HG02885 (cell line): ENCODE measurements at regions not wholly inside any gene's neighbourhood (a gene's known extent, or its start where the extent isn't known, plus 50 kb on each side); places are given as distances from the start of the nearest gene placed in this dataset.

Source experiments
- ATAC-seq: cut with Tn5 transposase; IDR thresholded peaks from one replicate; pipeline ENCODE4 v1.9.1; 2021; ENCODE audit warnings: mild to moderate bottlenecking; ENCODE audit not compliant: unreplicated experiment, poor library complexity

DNA sequence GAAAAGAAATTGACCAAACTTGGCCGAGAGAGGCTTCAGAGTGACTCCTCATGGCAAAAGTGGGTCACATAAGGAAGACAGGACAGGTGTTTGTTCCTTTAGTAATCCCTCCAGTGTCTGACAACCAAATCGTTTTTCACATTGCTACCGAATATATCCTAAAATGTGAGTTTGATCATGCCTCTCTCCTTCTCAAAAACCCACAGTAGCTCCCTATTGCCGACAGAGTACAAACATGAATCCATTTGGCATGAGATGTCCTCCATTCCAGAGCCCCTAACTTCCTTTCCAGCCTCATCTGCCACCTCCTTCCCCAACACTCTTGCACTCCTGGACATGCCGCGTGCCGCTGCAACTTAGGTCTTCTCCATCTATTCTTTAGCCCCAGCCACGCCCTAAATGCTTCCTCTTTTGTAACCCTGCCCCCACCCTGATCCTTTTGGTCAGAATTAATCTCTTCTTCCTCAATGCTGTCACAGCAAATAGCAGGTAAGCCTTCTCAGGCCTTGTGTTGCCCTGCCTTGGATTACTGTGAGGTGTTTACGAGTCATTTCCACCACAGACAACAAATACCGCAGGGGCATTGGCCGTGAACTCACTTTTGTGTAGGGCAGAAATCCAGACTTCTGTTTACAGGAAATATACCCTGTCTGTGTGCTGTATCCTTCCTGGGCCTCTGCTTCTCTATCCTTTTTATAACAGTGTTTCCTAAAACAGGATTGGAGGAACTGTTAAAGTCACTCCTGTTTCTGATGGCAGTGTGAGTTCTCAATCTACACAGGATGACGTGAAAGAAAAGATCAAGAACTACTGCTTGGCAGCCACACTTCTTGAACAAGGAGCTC lies 66.0 kb upstream of the FTH1 start:
- ATAC-seq, result no peak

DNA sequence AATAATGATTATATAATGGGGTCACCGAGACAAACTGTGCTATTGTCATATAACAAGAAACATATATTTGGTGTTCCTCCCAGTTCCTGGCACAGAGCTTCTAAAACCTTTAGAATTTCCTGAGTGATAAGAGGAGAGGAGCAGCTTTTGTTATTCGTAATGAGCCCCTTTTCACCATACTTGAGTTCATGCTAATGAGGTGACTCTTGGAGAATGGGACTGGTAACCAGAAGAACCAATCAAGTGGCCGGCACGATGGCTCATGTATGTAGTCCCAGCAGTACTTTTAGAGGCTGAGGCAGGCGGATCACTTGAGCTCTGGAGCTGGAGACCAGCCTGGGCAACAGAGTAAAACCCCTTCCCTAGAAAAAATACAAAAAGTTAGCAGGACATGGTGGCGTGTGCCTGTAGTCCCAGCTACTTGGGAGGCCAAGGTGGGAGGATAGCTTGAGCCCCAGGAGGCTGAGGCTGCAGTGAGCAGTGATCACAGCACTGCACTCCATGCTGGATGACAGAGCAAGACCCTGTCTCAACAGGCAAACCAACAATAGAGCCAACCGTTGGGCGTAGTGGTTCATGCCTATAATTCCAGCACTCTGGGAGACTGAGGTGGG lies 62.7 kb upstream of the FTH1 start:
- no peak for ATAC-seq

DNA sequence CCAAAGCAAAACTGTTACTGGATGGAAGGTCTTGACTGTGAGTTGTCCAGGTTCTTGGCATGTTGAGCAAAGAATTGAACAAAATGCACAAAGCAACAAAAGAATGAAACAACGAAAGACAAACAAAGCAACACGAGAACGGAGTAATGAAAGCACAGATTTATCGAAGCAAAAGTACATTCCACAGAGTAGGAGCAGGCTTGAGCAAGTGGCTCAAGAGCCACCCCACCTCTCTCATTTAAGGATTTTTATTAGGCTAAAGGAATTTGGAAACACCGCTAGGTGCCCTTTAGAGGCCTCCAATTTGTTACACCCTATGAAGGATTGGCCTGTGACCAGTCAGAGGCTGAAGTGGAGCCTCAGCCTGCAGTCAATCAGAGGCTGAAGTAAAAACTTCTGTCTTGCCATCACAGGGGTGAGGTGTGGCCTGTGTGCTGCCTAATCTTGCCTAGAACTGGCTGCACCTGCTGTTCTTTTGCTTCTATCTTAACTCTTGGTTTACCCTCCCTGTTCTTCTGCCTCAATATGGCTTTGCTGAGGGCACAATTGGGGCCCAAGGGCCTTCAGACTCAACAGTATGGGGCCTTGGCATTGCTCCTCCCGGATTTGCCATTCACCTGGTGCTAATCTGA lies 59.4 kb upstream of the FTH1 start:
- ATAC-seq, result no peak

DNA sequence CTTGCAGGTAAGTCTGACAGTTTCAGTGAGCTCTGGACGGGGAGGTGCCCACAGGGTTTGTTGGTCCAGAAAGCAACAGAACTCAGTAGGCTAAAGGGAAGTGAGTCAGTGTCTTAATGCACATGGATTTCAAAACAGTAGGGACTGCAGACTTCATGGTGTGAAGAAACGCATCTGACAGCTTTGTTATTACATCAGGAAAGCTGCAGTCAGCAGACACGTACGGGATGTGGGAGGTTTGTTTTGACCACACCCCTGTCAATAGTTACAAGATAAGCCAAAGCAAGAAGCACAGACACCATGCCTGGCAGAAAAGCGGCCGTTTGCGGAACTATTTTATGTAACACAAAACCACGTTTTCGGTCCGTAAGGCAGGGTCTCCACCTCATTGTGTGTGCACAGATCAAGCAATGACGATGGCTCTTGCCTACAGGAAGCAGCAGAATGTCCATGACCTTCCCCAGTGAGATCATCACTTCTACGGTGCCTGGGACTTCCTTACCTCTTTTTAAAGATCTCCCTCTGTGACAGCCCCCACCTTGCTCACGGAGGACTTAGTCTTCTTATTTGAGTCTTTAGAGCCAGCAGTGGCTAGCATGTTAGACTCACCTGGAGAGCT lies 58.2 kb upstream of the FTH1 start:
- peak; percentile 54 for ATAC-seq

DNA sequence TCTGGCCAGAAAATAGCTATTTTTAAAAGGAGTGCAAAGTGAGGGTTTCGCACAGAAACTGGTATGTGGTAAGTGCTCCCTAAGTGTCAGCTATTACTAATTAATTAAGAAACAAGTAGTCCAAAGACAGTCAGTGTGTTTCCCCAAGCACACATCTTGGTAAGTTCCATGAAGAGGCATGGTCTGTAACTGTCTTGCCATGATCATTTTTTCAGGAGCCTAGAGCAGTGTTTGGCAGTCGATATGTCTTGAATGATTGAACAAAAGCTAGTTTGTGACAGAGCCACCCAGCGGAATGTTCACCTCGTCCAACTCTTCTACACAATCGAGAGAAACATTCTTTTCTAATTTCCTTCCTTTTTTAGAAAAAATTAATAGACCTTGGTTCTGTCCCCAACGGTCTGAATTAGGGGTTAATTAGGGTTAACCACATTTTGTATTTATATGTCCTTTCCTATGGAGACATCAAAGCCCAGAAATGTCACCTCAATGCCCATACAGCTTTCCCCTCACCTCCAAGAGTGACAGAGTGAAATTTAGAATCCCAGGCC lies 57.6 kb upstream of the FTH1 start:
- ATAC-seq, result no peak

DNA sequence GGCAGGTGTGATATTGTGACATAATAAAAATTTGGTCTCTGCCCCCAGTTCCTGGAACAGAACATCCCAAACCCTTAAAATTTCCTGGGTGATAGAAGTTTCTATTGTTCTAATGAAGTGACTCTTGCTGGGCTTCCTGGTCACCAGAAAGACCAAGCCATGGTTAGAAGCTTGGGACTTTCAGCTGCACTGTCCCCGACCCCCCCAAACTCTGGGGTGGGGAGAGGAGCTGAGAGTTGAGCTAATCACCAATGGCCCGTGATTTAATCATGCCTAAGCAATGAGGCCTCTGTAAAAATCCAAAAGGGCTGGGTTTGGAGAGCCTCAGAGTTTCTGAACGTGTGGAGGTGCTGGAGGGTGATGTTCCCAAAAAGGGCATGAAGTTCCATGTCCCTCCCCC lies 54.8 kb upstream of the FTH1 start:
- no peak for ATAC-seq

DNA sequence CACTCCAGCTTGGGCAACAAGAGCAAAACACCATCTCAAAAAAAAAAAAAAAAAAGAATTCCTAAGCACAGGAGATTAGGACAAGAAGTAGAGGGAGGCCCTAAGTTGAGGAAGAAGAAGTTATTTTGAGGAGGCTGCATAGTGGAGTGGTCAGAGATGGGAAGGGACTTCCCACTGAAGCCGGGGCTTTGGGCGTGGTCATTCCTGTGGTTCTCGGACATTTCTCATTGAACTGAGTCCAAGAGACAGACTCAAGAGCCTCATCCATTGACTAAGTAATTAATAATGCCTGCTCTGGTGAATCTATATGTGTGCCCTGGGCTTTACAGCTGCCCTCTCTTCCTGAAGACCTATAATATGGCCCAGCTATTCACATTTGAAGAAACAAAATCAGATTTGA lies 53.2 kb upstream of the FTH1 start:
- no peak for ATAC-seq

DNA sequence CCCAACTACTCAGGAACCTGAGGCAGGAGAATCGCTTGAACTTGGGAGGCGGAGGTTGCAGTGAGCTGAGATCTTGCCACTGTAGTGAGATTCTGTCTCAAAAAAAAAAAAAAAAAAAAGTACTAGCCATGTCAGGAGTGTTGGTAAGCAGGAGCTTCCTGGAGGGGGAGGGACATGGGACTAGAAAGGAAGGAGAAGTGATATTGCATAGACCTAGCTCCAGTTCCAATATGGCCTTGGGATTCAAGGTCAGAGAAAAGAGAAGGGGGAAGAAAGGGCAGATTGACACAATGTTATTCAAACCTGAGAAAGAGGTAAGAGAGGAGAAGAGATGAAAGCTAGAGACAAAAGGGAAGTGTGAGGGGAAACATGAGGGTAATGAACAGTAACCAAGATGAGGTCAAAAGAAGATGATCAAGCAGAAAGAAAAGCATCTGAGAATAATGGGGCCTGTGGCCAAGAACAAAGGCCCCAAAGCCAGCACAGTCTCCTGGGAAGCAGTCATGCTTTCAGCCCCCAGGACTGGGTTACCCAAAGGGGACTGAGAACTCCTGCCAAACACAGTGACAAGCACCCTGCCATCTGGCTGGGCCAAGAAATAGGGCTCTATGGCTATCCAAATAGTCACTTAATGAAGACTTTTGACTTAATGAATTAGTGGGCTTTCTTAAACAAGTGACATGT lies 51.7 kb upstream of the FTH1 start:
- ATAC-seq, result no peak

DNA sequence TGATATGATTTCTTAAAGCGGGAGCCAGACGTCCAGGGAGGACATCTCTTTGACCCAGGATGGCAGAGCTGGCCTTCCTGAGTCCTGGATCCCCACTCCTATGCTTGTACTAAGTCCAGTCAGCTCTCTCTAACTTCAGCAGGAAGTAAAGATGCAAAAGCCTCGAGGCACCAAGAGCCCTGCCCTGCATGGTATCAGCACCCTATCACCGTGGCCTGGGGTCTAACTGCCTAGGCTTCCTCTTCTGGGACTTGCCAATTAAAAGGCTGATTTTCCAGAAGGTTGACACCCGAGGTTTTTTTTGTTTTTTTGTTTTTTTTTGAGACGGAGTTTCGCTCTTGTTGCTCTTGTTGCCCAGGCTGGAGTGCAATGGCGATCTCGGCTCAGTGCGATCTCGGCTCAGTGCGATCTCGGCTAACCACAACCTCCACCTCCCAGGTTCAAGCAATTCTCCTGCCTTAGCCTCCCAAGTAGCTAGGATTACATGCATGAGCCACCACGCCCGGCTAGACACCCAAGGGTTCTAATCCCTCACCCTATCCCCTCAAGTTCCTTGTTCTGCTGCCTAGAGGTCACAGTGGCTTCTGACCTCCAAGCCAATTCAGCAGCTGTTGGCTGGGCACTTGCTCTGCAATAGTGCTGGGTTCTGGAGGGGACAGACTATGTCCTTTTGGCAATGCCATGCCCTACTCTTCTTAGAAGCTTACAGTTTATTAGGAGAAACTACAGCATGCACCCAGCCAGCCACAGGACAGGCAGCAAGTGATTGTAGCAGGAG lies 50.6 kb upstream of the FTH1 start:
- no peak for ATAC-seq
